H1 (cell line): ENCODE measurements at regions not wholly inside any gene's neighbourhood (a gene's known extent, or its start where the extent isn't known, plus 50 kb on each side); places are given as distances from the start of the nearest gene placed in this dataset.

Experiments
- CTCF ChIA-PET: fragments of 300-600 bp; sonication (Branson Sonifier 250); formaldehyde crosslinking; loops from one replicate; lab custom pipeline; 2021; ENCODE audit not compliant: partially characterized antibody; lab: Charles Lee
- POLR2A ChIA-PET: fragments of 300-600 bp; sonication (Branson Sonifier 250); formaldehyde crosslinking; loops from one replicate; lab custom pipeline; 2021; ENCODE audit warnings: inconsistent platforms; ENCODE audit not compliant: partially characterized antibody; lab: Charles Lee
- DNase-seq, 2 experiments: peaks; one replicate each; pipeline versions ENCODE4 v3.0.0 to v3.0.0-alpha.2; 2010 to 2022; ENCODE audit warnings: low spot score in 2 of 2, low read depth in 1 of 2, mixed read lengths in 1 of 2
- FAIRE-seq: peaks from 2 replicates; lab custom pipeline; 2011; peaks lifted over from hg19 to GRCh38; lab: Jason Lieb, UNC
- H2AFZ ChIP-seq: 2 replicates; pipeline ENCODE4 v1.8.1; 2012; ENCODE audit warnings: low read length, inconsistent platforms
- H2AK5ac ChIP-seq: 2 replicates; pipeline ENCODE4 v1.6.1; 2013; ENCODE audit warnings: low read depth, low read length
- H2BK120ac ChIP-seq: replicated peaks from 2 replicates; pipeline ENCODE3; 2013; ENCODE audit warnings: low read depth, low read length, inconsistent platforms
- H2BK12ac ChIP-seq: 2 replicates; pipeline ENCODE4 v1.6.1; 2013; ENCODE audit warnings: low read depth, low read length
- H2BK15ac ChIP-seq: 2 replicates; pipeline ENCODE4 v1.6.1; 2013; ENCODE audit warnings: low read length
- H2BK20ac ChIP-seq: 2 replicates; pipeline ENCODE4 v1.6.1; 2013; ENCODE audit warnings: low read length
- H2BK5ac ChIP-seq: 2 replicates; pipeline ENCODE4 v1.6.1; 2013; ENCODE audit warnings: low read depth, low read length
- H3K14ac ChIP-seq: 2 replicates; pipeline ENCODE4 v1.6.1; 2013; ENCODE audit warnings: inconsistent platforms; ENCODE audit not compliant: insufficient read length
- H3K18ac ChIP-seq: 2 replicates; pipeline ENCODE4 v1.6.1; 2013; ENCODE audit warnings: low read length; ENCODE audit errors: extremely low read depth
- H3K23ac ChIP-seq: 2 replicates; pipeline ENCODE4 v1.6.1; 2013; ENCODE audit warnings: inconsistent platforms; ENCODE audit not compliant: insufficient read length
- H3K23me2 ChIP-seq: 2 replicates; pipeline ENCODE4 v1.6.1; 2013; ENCODE audit warnings: low read depth, low read length
- H3K27ac ChIP-seq: 2 replicates; pipeline ENCODE4 v1.6.1; 2011; ENCODE audit warnings: low read depth, low read length, inconsistent platforms
- H3K27me3 ChIP-seq, 4 experiments: replicated peaks in 1 of 4; 1 replicate in 1 of 4; 2 replicates in 3 of 4; pipeline versions ENCODE4 v1.6.1 to v1.8.1; 2011 to 2013; ENCODE audit warnings: low read length in 3 of 4, mild to moderate bottlenecking in 3 of 4, inconsistent platforms in 2 of 4, mixed read lengths in 2 of 4, moderate library complexity in 1 of 4; ENCODE audit not compliant: control insufficient read depth in 3 of 4, insufficient read depth in 3 of 4; ENCODE audit errors: extremely low read depth in 1 of 4
- H3K36me3 ChIP-seq, 4 experiments: 2 replicates each; pipeline versions ENCODE4 v1.6.1 to v1.8.1; 2011 to 2013; ENCODE audit warnings: mild to moderate bottlenecking in 4 of 4, low read length in 3 of 4, moderate library complexity in 2 of 4, control low read depth in 1 of 4, inconsistent platforms in 1 of 4; ENCODE audit not compliant: insufficient read depth in 4 of 4, control insufficient read depth in 2 of 4
- H3K4ac ChIP-seq: replicated peaks from 2 replicates; pipeline ENCODE3; 2013; ENCODE audit warnings: low read length, low read depth, mixed read lengths, inconsistent platforms; ENCODE audit not compliant: insufficient read length
- H3K4me1 ChIP-seq, 4 experiments: replicated peaks in 1 of 4; 1 replicate in 1 of 4; 2 replicates in 3 of 4; pipeline versions ENCODE4 v1.6.1 to v1.8.1; 2011 to 2013; ENCODE audit warnings: low read length in 3 of 4, inconsistent platforms in 2 of 4, mixed read lengths in 1 of 4; ENCODE audit not compliant: insufficient read depth in 4 of 4, control insufficient read depth in 3 of 4
- H3K4me2 ChIP-seq, 2 experiments: 2 replicates each; pipeline versions ENCODE4 v1.6.1 to v1.8.1; 2011 to 2013; ENCODE audit warnings: low read depth in 2 of 2, low read length in 2 of 2, control low read depth in 1 of 2, inconsistent platforms in 1 of 2, mild to moderate bottlenecking in 1 of 2; ENCODE audit not compliant: insufficient read depth in 1 of 2
- H3K4me3 ChIP-seq, 4 experiments: fragments of 200-600, 300-600 bp in 1 of 4; sonication (generic), shearing (Covaris generic), sonication (Bioruptor Twin) in 1 of 4; 2 replicates each; pipeline versions ENCODE4 v1.5.1 to v1.8.1; 2011 to 2016; ENCODE audit warnings: low read length in 4 of 4, low read depth in 3 of 4, control low read depth in 2 of 4, inconsistent platforms in 2 of 4, mild to moderate bottlenecking in 2 of 4, mixed read lengths in 1 of 4, moderate library complexity in 1 of 4; ENCODE audit not compliant: insufficient read depth in 2 of 4; ENCODE audit errors: extremely low read depth in 1 of 4
- H3K56ac ChIP-seq: replicated peaks from 2 replicates; pipeline ENCODE3; 2013; ENCODE audit warnings: low read depth, mild to moderate bottlenecking, mixed read lengths, low read length, inconsistent platforms; ENCODE audit not compliant: insufficient read length
- H3K79me1 ChIP-seq: 2 replicates; pipeline ENCODE4 v1.6.1; 2013; ENCODE audit warnings: low read depth, low read length, control low read depth
- H3K79me2 ChIP-seq, 2 experiments: 2 replicates each; pipeline versions ENCODE4 v1.6.1 to v1.8.1; 2012 to 2013; ENCODE audit warnings: low read length in 2 of 2, mild to moderate bottlenecking in 2 of 2, inconsistent platforms in 1 of 2; ENCODE audit not compliant: insufficient read depth in 2 of 2, control insufficient read depth in 1 of 2
- H3K9ac ChIP-seq, 4 experiments: replicated peaks in 1 of 4; 1 replicate in 1 of 4; 2 replicates in 3 of 4; pipeline versions ENCODE4 v1.6.1 to v1.8.1; 2011 to 2013; ENCODE audit warnings: low read depth in 3 of 4, low read length in 3 of 4, control low read depth in 2 of 4, mild to moderate bottlenecking in 2 of 4, moderate library complexity in 2 of 4, inconsistent platforms in 1 of 4; ENCODE audit errors: extremely low read depth in 1 of 4
- H3K9me3 ChIP-seq, 2 experiments: 2 replicates each; pipeline versions ENCODE4 v1.6.1 to v1.8.1; 2012 to 2013; ENCODE audit warnings: mild to moderate bottlenecking in 2 of 2, moderate library complexity in 2 of 2, control low read depth in 1 of 2, inconsistent platforms in 1 of 2, low read depth in 1 of 2, low read length in 1 of 2, mixed read lengths in 1 of 2; ENCODE audit not compliant: insufficient read depth in 2 of 2
- H4K20me1 ChIP-seq, 2 experiments: replicated peaks in 1 of 2; 2 replicates each; pipeline versions ENCODE3 to v1.8.1; 2011 to 2013; ENCODE audit warnings: inconsistent platforms in 2 of 2, low read length in 2 of 2, mild to moderate bottlenecking in 1 of 2; ENCODE audit not compliant: insufficient read depth in 2 of 2, control insufficient read depth in 1 of 2
- H4K5ac ChIP-seq: 2 replicates; pipeline ENCODE4 v1.6.1; 2013; ENCODE audit warnings: low read length, low read depth, mixed read lengths, inconsistent platforms; ENCODE audit not compliant: insufficient read length
- H4K8ac ChIP-seq: 2 replicates; pipeline ENCODE4 v1.8.0; 2013; ENCODE audit warnings: mild to moderate bottlenecking, moderate library complexity, low read length, inconsistent platforms; ENCODE audit not compliant: insufficient read depth; ENCODE audit errors: extremely low read depth
- H4K91ac ChIP-seq: replicated peaks from 2 replicates; pipeline ENCODE3; 2013; ENCODE audit warnings: low read length, mixed read lengths, inconsistent platforms; ENCODE audit not compliant: insufficient read length
- ATF2 ChIP-seq: IDR thresholded peaks from 2 replicates; pipeline ENCODE4 v1.6.1; 2012; ENCODE audit warnings: low read length, inconsistent platforms
- BCL11A ChIP-seq, 2 experiments: IDR thresholded peaks; one replicate each; pipeline ENCODE4 v1.6.1; 2011; ENCODE audit warnings: low read depth in 2 of 2, low read length in 2 of 2, mild to moderate bottlenecking in 2 of 2
- CEBPB ChIP-seq: IDR thresholded peaks from 2 replicates; pipeline ENCODE4 v1.6.1; 2012; ENCODE audit warnings: low read depth, low read length
- CHD2 ChIP-seq: IDR thresholded peaks from 2 replicates; pipeline ENCODE4 v1.6.1; 2012; ENCODE audit warnings: low read length, improper control_type of control experiment
- CTBP2 ChIP-seq: IDR thresholded peaks from 2 replicates; pipeline ENCODE4 v1.7.0; 2011; ENCODE audit warnings: borderline replicate concordance, mild to moderate bottlenecking, moderate library complexity, mixed read lengths, low read length; ENCODE audit not compliant: insufficient read depth, insufficient read length
- FOSL1 ChIP-seq: IDR thresholded peaks from 2 replicates; pipeline ENCODE4 v1.6.1; 2011; ENCODE audit warnings: mild to moderate bottlenecking, low read depth, low read length, moderate library complexity; ENCODE audit not compliant: insufficient read depth
- HDAC2 ChIP-seq, 2 experiments: fragments of 300-600 bp in 1 of 2; sonication (generic) in 1 of 2; IDR thresholded peaks; 2 replicates each; pipeline ENCODE4 v1.6.1; 2011 to 2012; ENCODE audit warnings: low read depth in 2 of 2, low read length in 2 of 2, mild to moderate bottlenecking in 2 of 2, moderate library complexity in 2 of 2, borderline replicate concordance in 1 of 2, inconsistent platforms in 1 of 2
- JUND ChIP-seq: IDR thresholded peaks from 2 replicates; pipeline ENCODE4 v1.6.1; 2011; ENCODE audit warnings: mild to moderate bottlenecking, improper control_type of control experiment, low read length
- KDM5A ChIP-seq: fragments of 200-600 bp; IDR thresholded peaks from 2 replicates; pipeline ENCODE4 v1.7.1; 2012; ENCODE audit warnings: mild to moderate bottlenecking, low read length, inconsistent platforms, mixed read lengths
- RBBP5 ChIP-seq: IDR thresholded peaks from 2 replicates; pipeline ENCODE4 v1.7.1; 2012; ENCODE audit warnings: low read depth, mild to moderate bottlenecking, inconsistent platforms, low read length, moderate library complexity, borderline replicate concordance
- RNF2 ChIP-seq: fragments of 200-900, 300-1000 bp; sonication (generic); IDR thresholded peaks from 2 replicates; pipeline ENCODE4 v1.7.1; 2016; ENCODE audit warnings: borderline replicate concordance, low read depth, mild to moderate bottlenecking, antibody characterized with exemption, low read length; ENCODE audit not compliant: poor library complexity, severe bottlenecking; ENCODE audit errors: missing control alignments
- SP2 ChIP-seq: IDR thresholded peaks from 2 replicates; pipeline ENCODE4 v1.6.1; 2012; ENCODE audit warnings: mild to moderate bottlenecking, low read length, inconsistent platforms
- WGBS, 2 experiments: shearing (Covaris generic) in 1 of 2; methylation state at CpG; one replicate each; pipeline versions ENCODE4 v1.1.6 to v1.1.7; 2013 to 2015; ENCODE audit warnings: low lambda C conversion rate in 2 of 2, mixed read lengths in 2 of 2, inconsistent platforms in 1 of 2, low coverage in 1 of 2, missing lambda C conversion rate in 1 of 2; ENCODE audit not compliant: insufficient replicate concordance in 2 of 2, insufficient coverage in 1 of 2, insufficient read length in 1 of 2; ENCODE audit errors: extremely low coverage in 1 of 2, missing lambda C conversion rate in 1 of 2; 5-methylcytosine and 5-hydroxymethylcytosine counted together

- H3K9me3 ChIP-seq: no peaks in the 10 kb centered on the region
- FAIRE-seq (no peak), DNase-seq (no peak)
- H2BK12ac ChIP-seq: no peak overlapping the region
- H2BK15ac ChIP-seq: no peak overlapping the region
- H3K9ac ChIP-seq: no peak overlapping the region
- no peak overlapping the region for H2BK20ac ChIP-seq
- TF ChIP-seq ATF2 (no peak), CTBP2 (no peak), RBBP5 (no peak), KDM5A (no peak), RNF2 (no peak), CEBPB (no peak), SP2 (no peak), JUND (no peak), FOSL1 (no peak), BCL11A (IDR thresholded peaks at IDR 0.05; ENCODE audit: low read depth in 2 of 2, low read length in 2 of 2) (no peak), CHD2 (no peak), HDAC2 (IDR thresholded peaks at IDR 0.05; ENCODE audit: borderline replicate concordance in 1 of 2, low read depth in 2 of 2, low read length in 2 of 2) (no peak)
- TF ChIP-seq, all 59 proteins: peak for 0
- no peaks in the 10 kb centered on the region for H3K36me3 ChIP-seq
- H3K27me3 ChIP-seq: no peaks in the 10 kb centered on the region
- no peak overlapping the region for H2BK120ac ChIP-seq
- H2AFZ ChIP-seq: no peak overlapping the region
- H3K4me3 ChIP-seq: no peak overlapping the region
- no peak overlapping the region for H4K8ac ChIP-seq
- H3K79me2 ChIP-seq: no peaks in the 10 kb centered on the region
- no peak overlapping the region for H2AK5ac ChIP-seq
- WGBS, 2 experiments: 94% methylated on average over 4 of the region's 4 CpGs; no CpG with 5 or more reads in 1 of the 2 experiments
- H3K4me2 ChIP-seq: no peak overlapping the region
- no peaks in the 10 kb centered on the region for H3K4me1 ChIP-seq
- H3K4ac ChIP-seq: no peak overlapping the region
- no peak overlapping the region for H3K23ac ChIP-seq
- H4K5ac ChIP-seq: no peak overlapping the region
- H3K79me1 ChIP-seq: no peaks in the 10 kb centered on the region
- CTCF ChIA-PET: interaction anchor here (0.9 kb wide), 1 partner anchor 201 kb away, joined by 3 read pairs; no protein-coding TSS in a partner anchor
- no peak overlapping the region for H3K18ac ChIP-seq
- no peak overlapping the region for H3K14ac ChIP-seq
- no peaks in the 10 kb centered on the region for H3K23me2 ChIP-seq
- POLR2A ChIA-PET: no interaction called here
- H4K20me1 ChIP-seq: no peaks in the 10 kb centered on the region
- no peak overlapping the region for H3K56ac ChIP-seq
- no peak overlapping the region for H4K91ac ChIP-seq
- H2BK5ac ChIP-seq: no peak overlapping the region
- H3K27ac ChIP-seq: no peak overlapping the region
Observed at GRCh38 chr12:90543841-90544240, 411.1 kb downstream of the CCER1 start.
